K562 (cell line): ENCODE measurements at regions not wholly inside any gene's neighbourhood (a gene's known extent, or its start where the extent isn't known, plus 50 kb on each side); places are given as distances from the start of the nearest gene placed in this dataset.

Experiments used
- ATAC-seq: fragments of 200-7000 bp; cut with Tn5 transposase; 3 replicates; pipeline ENCODE4 v1.9.1; 2020; ENCODE audit warnings: moderate library complexity
- BruUV-seq: library from RNA; stranded (reverse); fragments of 400-500 nt; replicated peaks from 2 replicates; lab custom pipeline; 2021; lab: Mats Ljungman, UMichigan
- CTCF ChIA-PET: fragments of 300-600 bp; formaldehyde crosslinking; extraction: SDS; loops from one replicate; lab custom pipeline; 2021; ENCODE audit warnings: low intra/inter-chr PET ratio; lab: Yijun Ruan, JAX
- POLR2A ChIA-PET: fragments of 300-600, 350-650 bp; sonication (Branson Sonifier 250); formaldehyde crosslinking; extraction: SDS; loops from one replicate; lab custom pipeline; 2021; ENCODE audit warnings: antibody characterized with exemption, inconsistent platforms; lab: Yijun Ruan, JAX
- DNase-seq, 4 experiments: peaks; one replicate each; pipeline versions ENCODE4 v3.0.0 to v3.0.0-alpha.2; 2011 to 2018; ENCODE audit warnings: low spot score in 3 of 4, mixed read lengths in 3 of 4; ENCODE audit errors: extremely low read depth in 1 of 4
- FAIRE-seq: peaks from 2 replicates; lab custom pipeline; 2011; peaks lifted over from hg19 to GRCh38; lab: Jason Lieb, UNC
- H2AFZ ChIP-seq: 2 replicates; pipeline ENCODE4 v1.6.0; 2011; ENCODE audit warnings: low read depth, low read length, control low read depth, inconsistent platforms
- H3K27ac ChIP-seq: fragments of 200-600 bp; 3 replicates; pipeline ENCODE4 v1.8.0; 2011; ENCODE audit warnings: low read depth, mild to moderate bottlenecking, control low read depth, inconsistent platforms, low read length, moderate library complexity, mixed read lengths; ENCODE audit errors: extremely low read depth
- H3K27me3 ChIP-seq, 2 experiments: fragments of 300-600 bp in 1 of 2; 2 replicates in 1 of 2; 3 replicates in 1 of 2; pipeline versions ENCODE4 v1.6.0 to v1.8.0; 2011; ENCODE audit warnings: inconsistent platforms in 2 of 2, low read length in 2 of 2, mild to moderate bottlenecking in 1 of 2, mixed read lengths in 1 of 2, moderate library complexity in 1 of 2; ENCODE audit not compliant: control insufficient read depth in 2 of 2, insufficient read depth in 2 of 2
- H3K36me3 ChIP-seq: fragments of 300-600 bp; 3 replicates; pipeline ENCODE4 v1.8.0; 2011; ENCODE audit warnings: mild to moderate bottlenecking, low read length, inconsistent platforms; ENCODE audit not compliant: control insufficient read depth, insufficient read depth
- H3K4me1 ChIP-seq, 2 experiments: fragments of 200-600 bp in 1 of 2; replicated peaks in 1 of 2; 2 replicates in 1 of 2; 3 replicates in 1 of 2; pipeline versions ENCODE4 v1.5.1 to v1.8.0; 2011; ENCODE audit warnings: inconsistent platforms in 2 of 2, low read length in 2 of 2, mild to moderate bottlenecking in 1 of 2, mixed read lengths in 1 of 2, moderate library complexity in 1 of 2; ENCODE audit not compliant: control insufficient read depth in 2 of 2, insufficient read depth in 2 of 2
- H3K4me2 ChIP-seq: 2 replicates; pipeline ENCODE4 v1.6.1; 2011; ENCODE audit warnings: low read length, control low read depth, inconsistent platforms, mixed read lengths; ENCODE audit not compliant: insufficient read depth
- H3K4me3 ChIP-seq: fragments of 200-600 bp; sonication (generic), shearing (Covaris generic); 2 replicates; pipeline ENCODE4 v1.5.1; 2016; ENCODE audit warnings: control low read depth, inconsistent platforms
- H3K79me2 ChIP-seq: fragments of 200-600 bp; 3 replicates; pipeline ENCODE4 v1.8.0; 2011; ENCODE audit warnings: low read length, inconsistent platforms; ENCODE audit not compliant: control insufficient read depth, insufficient read depth
- H3K9ac ChIP-seq, 2 experiments: 2 replicates each; pipeline versions ENCODE4 v1.6.0 to v1.6.1; 2011; ENCODE audit warnings: low read depth in 2 of 2, low read length in 2 of 2, control low read depth in 1 of 2, inconsistent platforms in 1 of 2, mild to moderate bottlenecking in 1 of 2, mixed read lengths in 1 of 2; ENCODE audit not compliant: insufficient read depth in 1 of 2
- H3K9me1 ChIP-seq: one replicate; pipeline ENCODE4 v1.6.0; 2011; ENCODE audit warnings: inconsistent platforms, mild to moderate bottlenecking, low read length, moderate library complexity; ENCODE audit not compliant: control insufficient read depth, insufficient read depth
- H3K9me3 ChIP-seq: replicated peaks from 2 replicates; pipeline ENCODE4 v1.5.1; 2011; ENCODE audit warnings: low read depth, low read length, inconsistent platforms; ENCODE audit not compliant: control insufficient read depth, insufficient read depth
- H4K20me1 ChIP-seq: replicated peaks from 2 replicates; pipeline ENCODE4 v1.6.1; 2011; ENCODE audit warnings: low read length, inconsistent platforms, mixed read lengths; ENCODE audit not compliant: control insufficient read depth, insufficient read depth
- CBX2 ChIP-seq: fragments of 200-600 bp; sonication (generic); IDR thresholded peaks from one replicate; pipeline ENCODE4 v1.6.1; 2012; ENCODE audit warnings: mild to moderate bottlenecking, low read length, inconsistent platforms; ENCODE audit not compliant: insufficient read depth, poor library complexity, severe bottlenecking
- CREB3L1 ChIP-seq: fragments of 450-650 bp; IDR thresholded peaks from 2 replicates; pipeline ENCODE4 v1.6.1; 2014; ENCODE audit warnings: low read depth, mild to moderate bottlenecking, moderate library complexity, borderline replicate concordance
- CXXC5 ChIP-seq: fragments of 250-450 bp; sonication (Bioruptor Pico); IDR thresholded peaks from 2 replicates; pipeline ENCODE4 v1.8.0; 2022; ENCODE audit warnings: inconsistent platforms, mild to moderate bottlenecking, moderate library complexity
- ETV1 ChIP-seq: fragments of 450-650 bp; conservative IDR thresholded peaks from 2 replicates; pipeline ENCODE4 v1.6.1; 2016; ENCODE audit warnings: missing genetic modification characterization, control low read depth, low read depth, missing compliant biosample characterization
- HMGN3 ChIP-seq: IDR thresholded peaks from 2 replicates; pipeline ENCODE4 v1.6.1; 2011; ENCODE audit warnings: borderline replicate concordance, low read depth, mild to moderate bottlenecking, mixed read lengths, low read length; ENCODE audit not compliant: insufficient read length; ENCODE audit errors: extremely low read depth
- KLF10 ChIP-seq: fragments of 250-450 bp; sonication (Bioruptor Pico); IDR thresholded peaks from 2 replicates; pipeline ENCODE4 v1.6.1; 2021; ENCODE audit warnings: matching md5 sums
- NFYB ChIP-seq: IDR thresholded peaks from 2 replicates; pipeline ENCODE4 v1.6.1; 2011; ENCODE audit warnings: mild to moderate bottlenecking, moderate library complexity; ENCODE audit not compliant: insufficient read length; ENCODE audit errors: extremely low read depth
- NONO ChIP-seq, 2 experiments: fragments of 200-400 bp in 1 of 2; fragments of 450-650 bp in 1 of 2; formaldehyde crosslinking in 1 of 2; IDR thresholded peaks; 2 replicates each; pipeline ENCODE4 v1.6.1; 2017; ENCODE audit warnings: low read depth in 2 of 2, mild to moderate bottlenecking in 2 of 2, moderate library complexity in 2 of 2, low read length in 1 of 2
- PREB ChIP-seq: sonication (generic); formaldehyde crosslinking; IDR thresholded peaks from 2 replicates; pipeline ENCODE4 v1.8.1; 2023; ENCODE audit warnings: mild to moderate bottlenecking, missing genetic modification reagents
- SIN3B ChIP-seq: fragments of 450-650 bp; IDR thresholded peaks from 2 replicates; pipeline ENCODE4 v1.6.1; 2017; ENCODE audit warnings: low read depth, mild to moderate bottlenecking, moderate library complexity
- TAF15 ChIP-seq: fragments of 200-400 bp; formaldehyde crosslinking; IDR thresholded peaks from 2 replicates; pipeline ENCODE4 v1.6.1; 2017; ENCODE audit warnings: mild to moderate bottlenecking, low read depth, low read length, moderate library complexity
- ZBTB7A ChIP-seq: IDR thresholded peaks from 2 replicates; pipeline ENCODE4 v1.6.1; 2011; ENCODE audit warnings: low read depth, mild to moderate bottlenecking, low read length, moderate library complexity, borderline replicate concordance; ENCODE audit not compliant: control insufficient read depth
- ZKSCAN3 ChIP-seq: fragments of 250-450 bp; sonication (Bioruptor Pico); IDR thresholded peaks from 2 replicates; pipeline ENCODE4 v1.4.0; 2020
- ZNF184 ChIP-seq: sonication (generic); formaldehyde crosslinking; IDR thresholded peaks from 2 replicates; pipeline ENCODE4 v1.5.0; 2020; ENCODE audit warnings: missing genetic modification reagents
- ZNF699 ChIP-seq: fragments of 250-450 bp; sonication (Bioruptor Pico); IDR thresholded peaks from 2 replicates; pipeline ENCODE4 v1.8.0; 2021; ENCODE audit warnings: mild to moderate bottlenecking, moderate library complexity; ENCODE audit not compliant: insufficient replicate concordance
- WGBS: fragments of 100-300 bp; shearing (Covaris generic); methylation state at CpG from one replicate; pipeline ENCODE4 v1.1.6; 2016; ENCODE audit warnings: low coverage, mixed read lengths; ENCODE audit not compliant: insufficient coverage; ENCODE audit errors: missing lambda C conversion rate; 5-methylcytosine and 5-hydroxymethylcytosine counted together
- in situ Hi-C: fragments of 300-500 bp; cut with MboI; formaldehyde crosslinking; loops from 4 replicates; pipeline ENCODE4 v1.15.0; 2018; ENCODE audit warnings: inconsistent platforms, mixed read lengths
- intact Hi-C: fragments of 100-400 bp; cut with micrococcal nuclease; formaldehyde crosslinking; loops from 2 replicates; pipeline ENCODE4 v1.14.2; 2022
- TF ChIP-seq, protein P1 (sequence below): fragments of 250-450 bp; sonication (Bioruptor Pico); IDR thresholded peaks from 2 replicates; pipeline ENCODE4 v1.6.1; 2021; ENCODE audit warnings: mild to moderate bottlenecking
- TF ChIP-seq, protein P2 (sequence below): sonication (generic); formaldehyde crosslinking; IDR thresholded peaks from 2 replicates; pipeline ENCODE4 v1.8.0; 2023; ENCODE audit warnings: mild to moderate bottlenecking, missing genetic modification reagents

- BruUV-seq, result no TSS peak
- TF ChIP-seq NFYB (no peak), NONO (IDR thresholded peaks at IDR 0.05; ENCODE audit: low read depth in 2 of 2, low read length in 1 of 2) (no peak), ZBTB7A (no peak), SIN3B (no peak), ZNF699 (CRISPR knock-in tag) (no peak), KLF10 (CRISPR knock-in tag) (no peak), CXXC5 (CRISPR knock-in tag) (no peak), CREB3L1 (no peak), CBX2 (no peak), ZNF184 (no peak), ETV1 (tag) (no peak), ZKSCAN3 (no peak), HMGN3 (no peak), PREB (CRISPR knock-in tag) (no peak), TAF15 (no peak)
- TF ChIP-seq, protein P1, sequence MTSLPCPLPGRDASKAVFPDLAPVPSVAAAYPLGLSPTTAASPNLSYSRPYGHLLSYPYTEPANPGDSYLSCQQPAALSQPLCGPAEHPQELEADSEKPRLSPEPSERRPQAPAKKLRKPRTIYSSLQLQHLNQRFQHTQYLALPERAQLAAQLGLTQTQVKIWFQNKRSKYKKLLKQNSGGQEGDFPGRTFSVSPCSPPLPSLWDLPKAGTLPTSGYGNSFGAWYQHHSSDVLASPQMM, result no peak
- TF ChIP-seq, protein P2, sequence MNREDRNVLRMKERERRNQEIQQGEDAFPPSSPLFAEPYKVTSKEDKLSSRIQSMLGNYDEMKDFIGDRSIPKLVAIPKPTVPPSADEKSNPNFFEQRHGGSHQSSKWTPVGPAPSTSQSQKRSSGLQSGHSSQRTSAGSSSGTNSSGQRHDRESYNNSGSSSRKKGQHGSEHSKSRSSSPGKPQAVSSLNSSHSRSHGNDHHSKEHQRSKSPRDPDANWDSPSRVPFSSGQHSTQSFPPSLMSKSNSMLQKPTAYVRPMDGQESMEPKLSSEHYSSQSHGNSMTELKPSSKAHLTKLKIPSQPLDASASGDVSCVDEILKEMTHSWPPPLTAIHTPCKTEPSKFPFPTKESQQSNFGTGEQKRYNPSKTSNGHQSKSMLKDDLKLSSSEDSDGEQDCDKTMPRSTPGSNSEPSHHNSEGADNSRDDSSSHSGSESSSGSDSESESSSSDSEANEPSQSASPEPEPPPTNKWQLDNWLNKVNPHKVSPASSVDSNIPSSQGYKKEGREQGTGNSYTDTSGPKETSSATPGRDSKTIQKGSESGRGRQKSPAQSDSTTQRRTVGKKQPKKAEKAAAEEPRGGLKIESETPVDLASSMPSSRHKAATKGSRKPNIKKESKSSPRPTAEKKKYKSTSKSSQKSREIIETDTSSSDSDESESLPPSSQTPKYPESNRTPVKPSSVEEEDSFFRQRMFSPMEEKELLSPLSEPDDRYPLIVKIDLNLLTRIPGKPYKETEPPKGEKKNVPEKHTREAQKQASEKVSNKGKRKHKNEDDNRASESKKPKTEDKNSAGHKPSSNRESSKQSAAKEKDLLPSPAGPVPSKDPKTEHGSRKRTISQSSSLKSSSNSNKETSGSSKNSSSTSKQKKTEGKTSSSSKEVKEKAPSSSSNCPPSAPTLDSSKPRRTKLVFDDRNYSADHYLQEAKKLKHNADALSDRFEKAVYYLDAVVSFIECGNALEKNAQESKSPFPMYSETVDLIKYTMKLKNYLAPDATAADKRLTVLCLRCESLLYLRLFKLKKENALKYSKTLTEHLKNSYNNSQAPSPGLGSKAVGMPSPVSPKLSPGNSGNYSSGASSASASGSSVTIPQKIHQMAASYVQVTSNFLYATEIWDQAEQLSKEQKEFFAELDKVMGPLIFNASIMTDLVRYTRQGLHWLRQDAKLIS (CRISPR knock-in tag), result no peak
These were observed 177.8 kb upstream of the CD180 start for GRCh38 chr5:67374378-67374777.

More at GRCh38 chr5:67374378-67374777, 177.8 kb upstream of the CD180 start:
- Histone ChIP-seq H3K79me2 (no peaks in the 10 kb centered on the region), H3K9me1 (no peaks in the 10 kb centered on the region), H3K4me1 (no peaks in the 10 kb centered on the region), H3K9me3 (no peaks in the 10 kb centered on the region), H3K4me2 (no peak overlapping the region), H3K9ac (no peak overlapping the region), H3K4me3 (no peak overlapping the region), H3K27me3 (no peaks in the 10 kb centered on the region), H3K36me3 (no peaks in the 10 kb centered on the region), H2AFZ (no peak overlapping the region), H3K27ac (no peak overlapping the region), H4K20me1 (no peaks in the 10 kb centered on the region)
- POLR2A ChIA-PET, result no interaction called here
- in situ Hi-C loops, result no loop called here
- ATAC-seq (no peak), FAIRE-seq (no peak), DNase-seq (no peak)
- intact Hi-C loops, result no loop called here
- CTCF ChIA-PET, result interaction anchor here (0.6 kb wide), 1 partner anchor 1450 kb away, joined by 3 read pairs; no protein-coding TSS in a partner anchor
- WGBS, result 3% methylated on average over 2 of the region's 2 CpGs
